Hepatocyte (in vitro differentiated cells): ENCODE measurements at regions not wholly inside any gene's neighbourhood (a gene's known extent, or its start where the extent isn't known, plus 50 kb on each side); places are given as distances from the start of the nearest gene placed in this dataset.

ENCODE experiments used
- DNase-seq: peaks from one replicate; pipeline ENCODE4 v3.0.0-alpha.2; 2016; ENCODE audit warnings: low spot score
- H2AFZ ChIP-seq: fragments of 200-600 bp; sonication (generic); 2 replicates; pipeline ENCODE4 v1.6.0; 2016; ENCODE audit warnings: antibody characterized with exemption, mild to moderate bottlenecking
- H3K27ac ChIP-seq: fragments of 200-600 bp; sonication (generic); 2 replicates; pipeline ENCODE4 v1.5.1; 2016; ENCODE audit warnings: mild to moderate bottlenecking
- H3K27me3 ChIP-seq: fragments of 200-600 bp; sonication (generic); 2 replicates; pipeline ENCODE4 v1.6.1; 2016
- H3K36me3 ChIP-seq: fragments of 200-600 bp; sonication (generic); replicated peaks from 2 replicates; pipeline ENCODE4 v1.5.1; 2016; ENCODE audit warnings: low read depth; ENCODE audit not compliant: insufficient read depth
- H3K4me1 ChIP-seq: fragments of 200-600 bp; sonication (generic); 2 replicates; pipeline ENCODE4 v1.5.1; 2016; ENCODE audit warnings: mild to moderate bottlenecking, moderate library complexity; ENCODE audit not compliant: insufficient read depth
- H3K4me2 ChIP-seq: fragments of 200-600 bp; sonication (generic); 2 replicates; pipeline ENCODE4 v1.6.0; 2016
- H3K4me3 ChIP-seq: fragments of 200-600 bp; sonication (generic); 2 replicates; pipeline ENCODE4 v1.5.1; 2016; ENCODE audit warnings: mild to moderate bottlenecking
- H3K79me2 ChIP-seq: fragments of 200-600 bp; sonication (generic); 2 replicates; pipeline ENCODE4 v1.6.0; 2017; ENCODE audit warnings: mild to moderate bottlenecking
- H3K9me2 ChIP-seq: fragments of 200-600 bp; sonication (generic); replicated peaks from 2 replicates; pipeline ENCODE4 v1.6.0; 2017; ENCODE audit warnings: mild to moderate bottlenecking; ENCODE audit not compliant: insufficient read depth
- H3K9me3 ChIP-seq: fragments of 200-600 bp; sonication (generic); 2 replicates; pipeline ENCODE4 v1.5.1; 2016; ENCODE audit warnings: low read depth, mild to moderate bottlenecking
- H4K20me1 ChIP-seq: fragments of 200-600 bp; sonication (generic); 2 replicates; pipeline ENCODE4 v1.6.0; 2016; ENCODE audit warnings: mild to moderate bottlenecking; ENCODE audit not compliant: insufficient read depth, poor library complexity, severe bottlenecking
- CTCF ChIP-seq: fragments of 200-600 bp; sonication (generic); IDR thresholded peaks from 2 replicates; pipeline ENCODE4 v1.5.1; 2016; ENCODE audit warnings: antibody characterized with exemption, mild to moderate bottlenecking; ENCODE audit not compliant: poor library complexity
- EZH2 ChIP-seq: fragments of 200-600 bp; sonication (generic); IDR thresholded peaks from 2 replicates; pipeline ENCODE4 v1.6.1; 2016; ENCODE audit warnings: antibody characterized with exemption, mild to moderate bottlenecking, borderline replicate concordance
- EZH2phosphoT487 ChIP-seq: fragments of 200-600 bp; sonication (generic); IDR thresholded peaks from one replicate; pipeline ENCODE4 v1.6.1; 2018; ENCODE audit warnings: antibody characterized with exemption, mild to moderate bottlenecking, low read depth, moderate library complexity; ENCODE audit not compliant: unreplicated experiment, severe bottlenecking
- WGBS: methylation state at CpG from one replicate; pipeline ENCODE4 v1.1.6; 2016; ENCODE audit warnings: low lambda C conversion rate; ENCODE audit errors: missing lambda C conversion rate; 5-methylcytosine and 5-hydroxymethylcytosine counted together

- H2AFZ ChIP-seq, result no peak overlapping the region
- no peak overlapping the region for H3K4me2 ChIP-seq
- TF ChIP-seq CTCF (no peak), EZH2 (no peak), EZH2phosphoT487 (no peak)
- no peaks in the 10 kb centered on the region for H3K9me2 ChIP-seq
- no peaks in the 10 kb centered on the region for H3K4me1 ChIP-seq
- H4K20me1 ChIP-seq, result no peaks in the 10 kb centered on the region
- no peaks in the 10 kb centered on the region for H3K79me2 ChIP-seq
- no peak overlapping the region for H3K27ac ChIP-seq
- H3K36me3 ChIP-seq, result no peaks in the 10 kb centered on the region
- no peak overlapping the region for H3K4me3 ChIP-seq
- H3K27me3 ChIP-seq, result no peaks in the 10 kb centered on the region
- no peak for DNase-seq
- no peaks in the 10 kb centered on the region for H3K9me3 ChIP-seq
- WGBS, result 74% methylated on average over 1 of the region's 1 CpG
These were observed 79.6 kb upstream of the SPANXN2 start for GRCh38 chrX:143800150-143800549.

GRCh38 chrX:143788265-143788664 lies 67.7 kb upstream of the SPANXN2 start:
- Histone ChIP-seq H3K4me2 (no peak overlapping the region), H3K36me3 (no peaks in the 10 kb centered on the region), H3K27me3 (no peaks in the 10 kb centered on the region), H3K9me3 (no peaks in the 10 kb centered on the region), H3K4me3 (no peak overlapping the region), H3K4me1 (no peaks in the 10 kb centered on the region), H3K79me2 (no peaks in the 10 kb centered on the region), H3K27ac (no peak overlapping the region), H2AFZ (no peak overlapping the region), H4K20me1 (no peaks in the 10 kb centered on the region), H3K9me2 (no peaks in the 10 kb centered on the region)
- DNase-seq, result peak; percentile 25
- WGBS, result 77% methylated on average over 3 of the region's 3 CpGs
- TF ChIP-seq CTCF (peak; percentile 55), EZH2 (no peak), EZH2phosphoT487 (no peak)

GRCh38 chrX:143787341-143787740 lies 66.8 kb upstream of the SPANXN2 start:
- Histone ChIP-seq H3K27ac (no peak overlapping the region), H3K4me2 (no peak overlapping the region), H3K79me2 (no peaks in the 10 kb centered on the region), H3K36me3 (no peaks in the 10 kb centered on the region), H3K9me3 (no peaks in the 10 kb centered on the region), H2AFZ (no peak overlapping the region), H3K4me1 (no peaks in the 10 kb centered on the region), H3K9me2 (no peaks in the 10 kb centered on the region), H4K20me1 (no peaks in the 10 kb centered on the region), H3K27me3 (no peaks in the 10 kb centered on the region), H3K4me3 (no peak overlapping the region)
- WGBS, result 49% methylated on average over 2 of the region's 2 CpGs
- TF ChIP-seq EZH2phosphoT487, result no peak
- no peak for TF ChIP-seq CTCF
- TF ChIP-seq EZH2, result no peak
- DNase-seq, result no peak

GRCh38 chrX:143781103-143781502 lies 60.6 kb upstream of the SPANXN2 start:
- Histone ChIP-seq H3K27me3 (no peaks in the 10 kb centered on the region), H3K4me2 (no peak overlapping the region), H3K4me1 (no peaks in the 10 kb centered on the region), H3K9me3 (no peaks in the 10 kb centered on the region), H3K79me2 (no peaks in the 10 kb centered on the region), H3K4me3 (no peak overlapping the region), H3K9me2 (no peaks in the 10 kb centered on the region), H2AFZ (no peak overlapping the region), H4K20me1 (no peaks in the 10 kb centered on the region), H3K27ac (no peak overlapping the region), H3K36me3 (no peaks in the 10 kb centered on the region)
- TF ChIP-seq EZH2, result no peak
- TF ChIP-seq EZH2phosphoT487, result no peak
- TF ChIP-seq CTCF, result no peak
- DNase-seq, result peak; percentile 5
